ENCODE measurements at regions not wholly inside any gene's neighbourhood (a gene's known extent, or its start where the extent isn't known, plus 50 kb on each side); places are given as distances from the start of the nearest gene placed in this dataset.

DNA sequence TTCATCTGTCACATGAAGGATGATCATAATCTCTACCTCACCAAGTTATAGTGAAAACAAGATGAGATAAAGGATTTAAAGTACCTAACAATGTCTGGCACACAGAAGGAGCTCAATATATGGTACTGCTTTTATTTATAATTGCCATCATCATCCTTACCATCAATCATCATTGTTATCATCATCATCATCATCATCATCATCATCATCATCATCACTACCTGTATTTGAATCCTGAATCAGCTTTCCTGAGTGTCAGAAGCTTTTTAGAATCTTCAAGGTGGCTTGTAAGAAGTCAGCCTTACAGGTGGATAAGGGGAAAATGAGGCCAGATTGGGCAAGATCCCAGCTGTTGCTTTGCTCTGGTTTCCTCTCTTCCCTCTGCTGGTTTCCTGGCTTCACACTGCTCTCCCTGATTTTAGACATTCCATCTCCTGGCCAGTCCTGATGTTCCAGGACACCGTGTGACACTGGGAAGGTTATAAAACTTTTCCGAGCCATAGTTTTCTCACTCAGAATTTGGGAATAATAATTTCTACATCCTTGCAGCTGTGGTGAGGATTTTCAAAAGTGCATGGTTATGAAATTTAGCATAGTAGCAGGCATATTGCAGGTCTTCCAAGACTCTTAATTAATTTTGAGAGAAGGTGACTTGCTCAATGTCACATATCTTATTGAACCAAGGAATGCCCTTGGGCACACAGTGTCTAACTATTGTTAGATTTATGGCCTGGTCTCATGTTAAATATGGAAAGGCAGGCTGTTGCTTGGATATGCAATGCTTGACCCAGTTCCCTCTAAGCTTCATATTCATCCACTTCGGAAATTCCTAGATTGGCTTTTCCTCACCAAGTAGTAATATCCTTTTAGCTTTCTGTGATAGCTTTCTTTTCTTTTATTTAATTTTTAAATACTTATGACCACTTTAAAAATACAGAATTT, 160.7 kb downstream of the TMEM38B start:
- Mint-ChIP-seq H3K4me3 (no peak overlapping the region), H3K36me3 (no peaks in the 10 kb centered on the region), H3K9me3 (peaks cover 14% of the 10 kb centered on the region), H3K4me1 (peaks cover 13% of the 10 kb centered on the region), H3K27ac (no peak overlapping the region)
- no peak for DNase-seq (ENCODE audit: low spot score in 2 of 2)
- no peak for ATAC-seq

DNA sequence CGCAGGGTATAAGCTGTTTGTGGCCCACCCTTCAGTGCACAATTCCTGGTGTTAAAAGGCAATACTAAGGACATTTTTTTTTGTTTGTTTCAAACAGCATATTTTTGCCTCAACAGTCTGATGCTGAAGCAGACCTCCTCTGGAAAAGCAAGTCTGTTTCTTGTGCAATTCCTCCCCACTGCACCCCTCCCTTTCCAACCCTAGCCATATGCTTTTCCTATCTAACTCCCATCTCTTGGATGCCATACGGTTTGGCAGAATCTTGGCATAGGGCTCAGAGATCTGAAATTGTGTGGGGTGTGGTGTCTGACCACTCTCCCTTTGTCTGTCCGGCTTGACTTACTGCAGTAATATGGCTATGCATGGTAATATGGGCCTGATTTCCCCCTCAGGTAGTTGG, 161.6 kb downstream of the TMEM38B start:
- Mint-ChIP-seq H3K4me1 (peaks cover 13% of the 10 kb centered on the region), H3K27ac (no peak overlapping the region), H3K9me3 (peaks cover 19% of the 10 kb centered on the region), H3K36me3 (no peaks in the 10 kb centered on the region), H3K4me3 (no peak overlapping the region)
- no peak for DNase-seq (ENCODE audit: low spot score in 2 of 2)
- no peak for ATAC-seq

DNA sequence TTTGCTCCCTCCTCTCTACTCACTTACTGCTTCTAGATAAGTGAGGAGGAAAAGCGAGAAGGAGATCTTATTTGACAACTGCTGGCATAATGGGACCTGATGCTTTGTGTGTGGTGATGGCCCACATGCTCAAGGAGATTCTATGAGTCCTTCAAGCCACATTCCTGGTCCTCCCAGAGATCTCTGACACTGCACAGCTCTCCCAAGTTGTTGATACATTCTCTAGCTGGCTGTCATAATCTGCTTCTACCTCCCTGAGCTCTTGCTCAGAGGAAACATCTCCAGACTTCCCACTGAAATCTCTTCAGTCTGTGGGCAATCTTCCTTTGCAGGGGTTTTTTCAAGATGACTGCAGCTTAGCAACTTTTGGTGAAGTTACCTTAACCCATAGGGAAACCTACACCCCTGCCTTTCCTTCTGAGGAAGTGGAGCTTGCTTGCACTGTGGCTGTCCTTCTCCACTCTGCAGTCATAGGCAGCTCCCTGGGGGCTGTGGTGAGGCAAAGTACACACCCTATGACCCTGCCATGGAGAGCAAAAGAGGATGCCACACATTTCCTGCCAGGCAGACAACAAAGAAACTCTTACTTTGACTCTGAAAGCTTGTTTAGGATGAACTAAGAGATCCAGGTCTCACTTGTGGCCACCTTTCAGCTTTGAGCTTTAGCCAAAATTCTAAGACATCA, 163.8 kb downstream of the TMEM38B start:
- H3K4me3 Mint-ChIP-seq: no peak overlapping the region
- H3K27ac Mint-ChIP-seq: no peak overlapping the region
- peaks cover 13% of the 10 kb centered on the region for H3K4me1 Mint-ChIP-seq
- H3K36me3 Mint-ChIP-seq: no peaks in the 10 kb centered on the region
- ATAC-seq (peak; percentile 28), DNase-seq (ENCODE audit: low spot score in 2 of 2) (no peak)
- peaks cover 19% of the 10 kb centered on the region for H3K9me3 Mint-ChIP-seq

DNA sequence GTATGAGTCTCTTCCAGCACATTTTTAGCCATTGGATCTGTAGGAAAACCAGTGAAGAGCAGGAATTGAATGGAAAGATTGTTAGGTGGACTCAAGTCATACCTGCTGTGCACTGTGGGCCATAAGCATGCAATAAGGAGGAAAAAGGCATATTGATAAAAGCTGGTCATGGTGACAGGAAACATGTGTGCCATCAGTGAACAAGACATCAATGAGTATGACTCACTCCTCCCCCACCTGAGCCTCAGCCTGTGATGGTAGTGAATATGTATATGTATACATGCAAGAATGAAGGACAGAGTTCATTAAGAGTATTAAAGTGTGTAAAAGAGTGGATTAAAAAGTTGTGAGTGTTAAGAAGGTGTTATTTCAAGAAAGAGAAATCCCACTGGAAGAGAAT, 164.5 kb downstream of the TMEM38B start:
- H3K9me3 Mint-ChIP-seq: peaks cover 19% of the 10 kb centered on the region
- no peak for ATAC-seq

DNA sequence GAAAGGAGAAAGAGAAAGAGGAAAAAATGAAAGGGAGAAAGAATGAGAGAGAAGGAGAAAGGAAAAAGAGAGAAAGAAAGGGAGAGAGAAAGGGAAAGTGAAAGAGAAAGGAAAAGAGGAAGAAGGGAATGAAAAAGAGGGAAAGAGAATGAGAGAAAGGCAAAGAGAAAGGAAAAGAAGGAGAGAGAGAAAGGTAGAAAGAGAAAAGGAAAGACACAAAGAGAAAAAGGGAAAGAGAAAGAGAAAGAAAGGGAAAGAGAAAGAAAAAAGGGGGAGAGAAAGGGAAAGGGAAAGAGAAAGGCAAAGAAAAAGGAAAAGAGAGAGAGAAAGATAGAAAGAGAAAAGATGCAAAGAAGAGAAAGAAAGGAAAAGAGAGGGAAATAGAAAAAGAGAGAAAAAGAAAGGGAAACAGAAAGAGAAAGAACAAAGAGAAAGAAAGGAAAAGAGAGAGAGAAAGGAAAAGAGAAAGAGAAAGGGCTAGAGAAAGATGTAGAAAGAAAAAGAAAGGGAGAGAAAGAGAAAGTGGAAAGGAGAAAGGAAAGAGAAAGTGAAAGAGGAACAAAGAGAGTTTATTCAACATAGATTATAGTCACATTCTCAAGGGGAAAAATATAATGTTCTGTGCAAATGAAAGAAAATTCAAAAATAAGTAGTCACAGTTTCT, 165.2 kb downstream of the TMEM38B start:
- Mint-ChIP-seq H3K36me3 (no peaks in the 10 kb centered on the region), H3K9me3 (peaks cover 19% of the 10 kb centered on the region), H3K4me1 (peaks cover 13% of the 10 kb centered on the region), H3K4me3 (no peak overlapping the region), H3K27ac (no peak overlapping the region)
- no peak for ATAC-seq
- DNase-seq (ENCODE audit: low spot score in 2 of 2): no peak

More for the DNA sequence above, 164.5 kb downstream of the TMEM38B start:
- H3K27ac Mint-ChIP-seq: no peak overlapping the region
- H3K4me3 Mint-ChIP-seq: no peak overlapping the region
- H3K4me1 Mint-ChIP-seq: peaks cover 13% of the 10 kb centered on the region
- no peak for DNase-seq (ENCODE audit: low spot score in 2 of 2)
- H3K36me3 Mint-ChIP-seq: no peaks in the 10 kb centered on the region

DNA sequence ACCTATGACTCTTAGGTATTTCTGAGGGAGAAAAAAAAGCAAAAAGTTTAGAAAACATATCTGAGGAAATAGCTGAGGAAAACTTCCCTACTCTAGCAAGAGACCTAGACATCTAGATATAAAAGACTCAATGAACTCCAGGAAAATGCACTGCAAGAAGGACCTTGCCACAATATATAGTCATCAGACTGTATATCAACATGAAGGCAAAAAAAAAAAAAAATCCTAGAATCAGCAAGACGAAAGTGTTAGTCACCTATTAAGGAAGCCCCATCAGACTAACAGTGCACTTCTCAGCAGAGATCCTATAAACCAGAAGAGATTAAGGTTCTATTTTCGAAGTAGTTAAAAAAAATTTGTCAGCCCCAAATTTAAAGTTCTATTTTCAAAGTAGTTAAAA, 166.2 kb downstream of the TMEM38B start:
- Mint-ChIP-seq H3K4me1 (peaks cover 13% of the 10 kb centered on the region), H3K4me3 (no peak overlapping the region), H3K36me3 (no peaks in the 10 kb centered on the region), H3K9me3 (peaks cover 19% of the 10 kb centered on the region), H3K27ac (no peak overlapping the region)
- ATAC-seq: no peak
- DNase-seq (ENCODE audit: low spot score in 2 of 2): no peak

DNA sequence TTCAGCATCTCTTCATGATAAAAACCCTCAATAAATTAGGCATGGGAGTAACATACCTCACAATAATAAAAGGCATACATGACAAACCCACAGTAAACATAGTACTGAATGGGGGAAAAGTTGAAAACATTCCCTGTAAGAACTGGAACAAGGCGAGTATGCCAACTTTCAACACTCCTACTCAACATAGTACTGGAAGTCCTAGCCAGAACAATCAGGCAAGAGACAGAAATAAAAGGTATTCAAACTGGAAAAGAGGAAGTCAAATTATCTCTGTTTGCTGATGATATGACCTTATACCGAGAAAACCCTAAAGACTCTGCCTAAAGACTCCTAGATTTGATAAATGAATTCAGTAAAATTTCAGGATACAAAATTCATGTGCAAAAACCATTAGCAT, 167.6 kb downstream of the TMEM38B start:
- Mint-ChIP-seq H3K9me3 (peaks cover 19% of the 10 kb centered on the region), H3K36me3 (no peaks in the 10 kb centered on the region), H3K4me3 (no peak overlapping the region), H3K4me1 (peaks cover 13% of the 10 kb centered on the region), H3K27ac (no peak overlapping the region)
- DNase-seq (ENCODE audit: low spot score in 2 of 2) (no peak), ATAC-seq (no peak)

DNA sequence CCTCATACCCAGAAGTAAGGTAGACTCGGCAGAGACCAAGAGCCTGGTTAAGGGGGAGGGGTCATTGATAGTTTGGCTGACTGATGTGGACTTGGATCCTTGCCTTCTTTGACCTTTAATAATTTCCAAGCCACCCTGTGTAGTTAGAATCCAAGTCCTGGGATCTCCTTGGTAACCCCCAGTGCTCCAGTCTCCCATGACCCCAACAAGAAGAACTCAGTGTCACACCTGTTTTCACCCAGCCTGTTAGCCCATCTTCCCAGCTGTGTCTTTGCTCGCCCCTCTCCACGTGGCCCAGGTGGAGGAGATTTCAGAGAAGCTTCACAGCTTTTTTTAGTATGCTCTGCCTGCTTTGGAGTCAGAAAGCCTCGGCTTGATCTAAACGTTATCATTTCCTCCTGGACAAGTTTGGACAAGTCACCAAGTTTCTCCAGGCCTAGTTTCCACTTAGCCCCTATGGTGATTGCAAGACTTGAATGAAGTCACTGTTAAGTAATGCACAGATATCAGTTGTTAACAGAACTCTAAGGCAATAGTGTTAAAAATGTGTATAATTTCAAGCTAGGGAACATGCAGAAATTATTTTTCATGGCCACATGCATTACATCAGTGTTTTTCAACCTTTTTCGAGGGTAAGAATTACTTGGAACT, 170.0 kb downstream of the TMEM38B start:
- no peaks in the 10 kb centered on the region for H3K36me3 Mint-ChIP-seq

DNA sequence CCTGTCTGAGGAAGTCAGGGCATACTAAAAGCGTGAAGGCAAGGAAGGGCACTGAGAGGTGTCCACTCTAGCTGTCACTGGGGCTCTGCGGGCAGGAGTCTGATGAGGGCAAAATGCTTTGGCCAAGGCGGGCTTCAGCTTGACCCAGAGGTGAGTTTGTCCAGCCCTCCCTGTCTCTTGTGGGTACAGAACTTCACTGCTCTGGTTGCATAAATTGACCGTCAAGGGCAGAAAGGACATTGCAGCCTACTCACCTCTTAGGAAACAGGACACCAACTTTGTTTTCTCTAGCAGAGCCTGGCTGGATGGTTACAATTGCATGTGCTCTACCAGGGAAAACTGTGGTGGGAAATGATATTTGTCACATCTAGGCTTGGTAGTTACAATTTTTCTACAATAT, 170.9 kb downstream of the TMEM38B start:
- no peak for ATAC-seq
- no peak overlapping the region for H3K27ac Mint-ChIP-seq
- no peaks in the 10 kb centered on the region for H3K36me3 Mint-ChIP-seq
- DNase-seq (ENCODE audit: low spot score in 2 of 2): no peak
- no peaks in the 10 kb centered on the region for H3K4me1 Mint-ChIP-seq
- peaks cover 10% of the 10 kb centered on the region for H3K9me3 Mint-ChIP-seq
- no peak overlapping the region for H3K4me3 Mint-ChIP-seq

More for the DNA sequence above, 170.0 kb downstream of the TMEM38B start:
- peaks cover 4% of the 10 kb centered on the region for H3K4me1 Mint-ChIP-seq
- peaks cover 15% of the 10 kb centered on the region for H3K9me3 Mint-ChIP-seq
- no peak overlapping the region for H3K4me3 Mint-ChIP-seq
- no peak overlapping the region for H3K27ac Mint-ChIP-seq
- ATAC-seq: no peak
- DNase-seq (ENCODE audit: low spot score in 2 of 2): no peak

DNA sequence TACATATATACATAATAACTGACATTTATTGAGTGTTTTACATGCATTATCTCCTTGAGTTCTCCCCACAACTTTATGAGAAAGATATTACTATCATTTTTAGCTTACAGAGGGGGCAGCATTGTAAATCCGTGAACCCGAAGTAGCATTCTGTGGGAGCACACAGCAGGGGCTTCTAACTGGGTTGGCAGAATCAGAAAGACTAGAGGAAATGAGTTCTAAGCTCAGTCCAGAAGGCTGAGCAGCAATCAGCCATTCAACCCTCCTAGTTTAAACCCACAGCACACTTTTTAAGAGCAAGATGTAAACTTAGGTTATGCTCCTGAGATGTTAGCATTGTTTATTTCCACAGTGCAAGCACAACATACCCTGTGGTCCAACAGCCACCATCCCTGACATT, 177.2 kb downstream of the TMEM38B start:
- Mint-ChIP-seq H3K27ac (no peak overlapping the region), H3K36me3 (no peaks in the 10 kb centered on the region), H3K4me1 (no peaks in the 10 kb centered on the region), H3K9me3 (peaks cover 3% of the 10 kb centered on the region), H3K4me3 (no peak overlapping the region)
- no peak for DNase-seq (ENCODE audit: low spot score in 2 of 2)
- ATAC-seq: no peak

DNA sequence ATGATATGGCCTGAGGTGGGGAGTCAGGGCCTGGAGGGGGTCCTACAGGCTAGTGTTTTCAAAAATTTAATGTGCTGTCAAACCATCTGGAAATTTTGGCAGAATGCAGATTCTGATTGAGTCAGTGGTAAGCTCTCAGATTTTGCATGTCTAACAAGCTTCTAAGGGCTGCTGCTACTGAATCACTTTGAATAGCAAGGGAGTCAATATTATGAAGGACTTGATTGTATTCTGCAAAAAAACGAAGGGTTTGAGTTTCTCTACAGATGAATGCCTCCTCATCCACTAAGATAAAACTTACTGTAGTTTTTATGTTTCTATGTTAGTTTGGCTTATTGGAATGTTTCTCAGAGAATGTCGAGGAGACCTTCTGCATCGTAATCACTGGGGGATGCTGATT, 179.5 kb downstream of the TMEM38B start:
- ATAC-seq: no peak
- Mint-ChIP-seq H3K36me3 (no peaks in the 10 kb centered on the region), H3K27ac (no peak overlapping the region), H3K4me3 (no peak overlapping the region), H3K9me3 (no peaks in the 10 kb centered on the region), H3K4me1 (no peaks in the 10 kb centered on the region)
- DNase-seq (ENCODE audit: low spot score in 2 of 2): no peak

DNA sequence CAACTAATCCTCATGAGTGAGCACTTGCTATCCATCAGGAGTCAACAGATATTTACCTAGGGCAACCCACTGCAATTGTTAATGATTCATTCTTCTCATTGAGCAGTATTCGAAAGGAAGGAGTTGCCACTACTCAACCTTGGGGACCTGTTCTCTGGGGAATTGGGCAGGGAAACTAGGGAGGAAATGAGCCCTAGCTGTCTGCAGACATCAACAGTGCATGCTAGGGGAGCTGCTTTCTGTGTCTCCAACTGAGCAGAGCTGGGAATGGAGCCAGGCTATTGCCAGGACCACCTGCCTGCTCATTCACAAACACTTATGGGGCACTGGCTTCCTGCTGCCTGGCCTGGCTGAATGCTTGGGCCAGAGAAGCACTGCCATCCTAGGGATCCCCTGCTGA, 183.4 kb downstream of the TMEM38B start:
- no peak overlapping the region for H3K4me3 Mint-ChIP-seq
- ATAC-seq: no peak
- H3K27ac Mint-ChIP-seq: no peak overlapping the region
- H3K4me1 Mint-ChIP-seq: no peaks in the 10 kb centered on the region
- no peaks in the 10 kb centered on the region for H3K9me3 Mint-ChIP-seq
- H3K36me3 Mint-ChIP-seq: no peaks in the 10 kb centered on the region
- DNase-seq (ENCODE audit: low spot score in 2 of 2): no peak

DNA sequence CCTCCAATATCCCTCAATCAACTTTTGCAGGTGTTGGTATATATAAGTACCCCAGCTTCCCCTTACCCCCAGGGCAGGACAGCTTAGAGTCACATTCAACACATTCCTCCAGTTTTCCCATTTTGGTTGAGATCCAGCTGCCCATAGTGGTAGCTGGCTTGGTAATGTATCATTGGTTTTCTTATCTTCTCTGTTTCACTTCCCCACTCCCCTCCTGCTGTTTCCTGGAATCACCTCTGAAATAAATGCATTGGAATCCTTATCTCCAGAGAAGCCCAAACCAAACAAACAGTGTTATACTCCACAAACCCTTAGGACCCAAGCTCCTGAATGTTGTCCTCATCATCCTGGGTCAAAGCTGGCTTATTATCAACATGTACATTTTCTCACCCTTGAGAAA, 184.8 kb downstream of the TMEM38B start:
- DNase-seq (ENCODE audit: low spot score in 2 of 2) (no peak), ATAC-seq (no peak)
- Mint-ChIP-seq H3K27ac (no peak overlapping the region), H3K4me1 (peaks cover 7% of the 10 kb centered on the region), H3K36me3 (no peaks in the 10 kb centered on the region), H3K4me3 (no peak overlapping the region), H3K9me3 (no peaks in the 10 kb centered on the region)

DNA sequence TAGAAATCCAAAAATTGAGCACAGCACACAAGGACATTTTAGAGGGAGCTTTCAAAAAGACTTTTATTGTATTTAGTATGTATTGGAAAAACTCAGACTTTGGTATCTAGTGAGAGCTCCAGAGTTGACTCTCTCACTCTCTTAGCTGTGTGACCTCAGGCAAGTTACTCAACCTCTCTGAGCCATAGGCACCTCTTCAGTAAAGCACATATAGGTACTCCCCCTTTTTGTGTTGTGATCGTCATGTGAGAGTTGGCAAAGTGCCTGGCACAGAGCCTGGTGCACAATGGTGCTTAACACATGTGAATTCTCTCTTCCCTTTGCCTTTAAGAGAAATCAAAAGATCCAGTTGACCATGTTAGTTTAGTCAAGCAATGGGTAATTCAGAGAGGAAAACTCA, 186.2 kb downstream of the TMEM38B start:
- no peak for ATAC-seq

DNA sequence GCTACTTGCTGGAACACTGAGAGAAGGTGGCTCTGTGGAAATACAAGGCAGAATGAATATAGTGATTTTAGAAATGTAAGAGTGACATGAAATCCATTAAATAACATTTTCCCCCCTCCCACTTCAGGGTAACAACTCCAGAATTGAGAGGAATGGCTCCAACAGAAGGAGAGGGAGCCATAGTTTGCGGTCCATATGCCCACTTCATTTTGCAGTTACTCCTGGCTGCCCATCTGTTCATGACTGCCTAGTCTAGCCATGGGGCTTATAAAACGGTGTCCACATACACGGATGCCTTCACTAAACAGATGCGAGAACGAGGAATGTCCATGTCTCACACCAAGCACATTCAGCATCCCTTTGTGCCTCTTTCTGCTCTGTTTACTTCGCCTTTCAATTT, 186.7 kb downstream of the TMEM38B start:
- DNase-seq (ENCODE audit: low spot score in 2 of 2) (no peak), ATAC-seq (no peak)
- H3K36me3 Mint-ChIP-seq: no peaks in the 10 kb centered on the region
- H3K4me3 Mint-ChIP-seq: no peak overlapping the region
- H3K27ac Mint-ChIP-seq: no peak overlapping the region
- peaks cover 7% of the 10 kb centered on the region for H3K4me1 Mint-ChIP-seq
- no peaks in the 10 kb centered on the region for H3K9me3 Mint-ChIP-seq

More for the DNA sequence above, 186.2 kb downstream of the TMEM38B start:
- Mint-ChIP-seq H3K4me1 (peaks cover 7% of the 10 kb centered on the region), H3K27ac (no peak overlapping the region), H3K36me3 (no peaks in the 10 kb centered on the region), H3K4me3 (no peak overlapping the region), H3K9me3 (no peaks in the 10 kb centered on the region)
- no peak for DNase-seq (ENCODE audit: low spot score in 2 of 2)

Data from stimulated activated effector memory CD8-positive, alpha-beta T cell treated with anti-CD3 and anti-CD28 coated beads, Interleukin-12 subunit alpha, Interleukin-12 subunit beta, amount 100 ng/mL, for 72 hours (primary cell).